HCT116 (cell line): ENCODE measurements at regions not wholly inside any gene's neighbourhood (a gene's known extent, or its start where the extent isn't known, plus 50 kb on each side); places are given as distances from the start of the nearest gene placed in this dataset.
"Not testable (repeated sequence)": the region's sequence is repeated elsewhere in the genome, so short reads cannot be mapped to it uniquely, and the experiment has no call there.

ENCODE experiments used
- ATAC-seq: fragments of 200-7000 bp; cut with Tn5 transposase; 2 replicates; pipeline ENCODE4 v1.9.1; 2020; ENCODE audit warnings: mild to moderate bottlenecking, moderate library complexity
- BruUV-seq: library from RNA; stranded (reverse); fragments of 400-500 nt; replicated peaks from 2 replicates; lab custom pipeline; 2021; lab: Mats Ljungman, UMichigan
- CTCF ChIA-PET: fragments of 300-600 bp; sonication (Branson Sonifier 250); formaldehyde crosslinking; loops from one replicate; lab custom pipeline; 2021; ENCODE audit warnings: antibody characterized with exemption; lab: Charles Lee
- POLR2A ChIA-PET: fragments of 300-600, 350-600 bp; sonication (Branson Sonifier 250); formaldehyde crosslinking; loops from one replicate; lab custom pipeline; 2021; ENCODE audit warnings: antibody characterized with exemption; lab: Charles Lee
- RAD21 ChIA-PET, 2 experiments: fragments of 300-600 bp; sonication (Branson Sonifier 250); formaldehyde crosslinking; loops; one replicate each; lab custom pipeline; 2023; ENCODE audit warnings: low total read pairs in 2 of 2; ENCODE audit not compliant: uncharacterized antibody in 2 of 2, unreplicated experiment in 2 of 2, low non-redundant PET in 1 of 2; lab: Charles Lee
- DNase-seq: peaks from one replicate; pipeline ENCODE4 v3.0.0-alpha.2; 2010; ENCODE audit warnings: low read depth, low spot score
- H2AFZ ChIP-seq: fragments of 200-600 bp; shearing (Covaris generic), sonication (generic); 2 replicates; pipeline ENCODE4 v1.6.1; 2017; ENCODE audit warnings: low read depth, mixed run types, mixed read lengths, antibody characterized with exemption, low read length; ENCODE audit not compliant: poor library complexity, severe bottlenecking
- H3K27ac ChIP-seq: 2 replicates; pipeline ENCODE4 v1.5.1; 2012; ENCODE audit warnings: low read depth, low read length
- H3K27me3 ChIP-seq: fragments of 200-600 bp; sonication (generic); 2 replicates; pipeline ENCODE4 v1.6.1; 2016; ENCODE audit warnings: mixed run types, low read length, mixed read lengths; ENCODE audit not compliant: insufficient read depth
- H3K36me3 ChIP-seq, 2 experiments: fragments of 200-500 bp in 1 of 2; fragments of 200-600 bp in 1 of 2; sonication (Bioruptor generic) in 1 of 2; sonication (generic) in 1 of 2; 2 replicates each; pipeline versions ENCODE4 v1.5.1 to v1.6.1; 2014 to 2016; ENCODE audit warnings: low read length in 2 of 2, inconsistent platforms in 1 of 2, mixed read lengths in 1 of 2, mixed run types in 1 of 2; ENCODE audit not compliant: insufficient read depth in 2 of 2, control insufficient read depth in 1 of 2
- H3K4me1 ChIP-seq, 2 experiments: fragments of 200-600 bp in 1 of 2; sonication (generic) in 1 of 2; 2 replicates each; pipeline versions ENCODE4 v1.5.1 to v1.6.1; 2012 to 2017; ENCODE audit warnings: low read length in 2 of 2, inconsistent platforms in 1 of 2, mild to moderate bottlenecking in 1 of 2, mixed read lengths in 1 of 2, mixed run types in 1 of 2, moderate library complexity in 1 of 2; ENCODE audit not compliant: insufficient read depth in 2 of 2, control insufficient read depth in 1 of 2
- H3K4me2 ChIP-seq: fragments of 200-600 bp; sonication (generic); 2 replicates; pipeline ENCODE4 v1.6.1; 2017; ENCODE audit warnings: mixed run types, low read length, mixed read lengths
- H3K4me3 ChIP-seq, 2 experiments: fragments of 200-600 bp in 1 of 2; sonication (generic) in 1 of 2; replicated peaks in 1 of 2; 2 replicates each; pipeline ENCODE4 v1.5.1; 2011 to 2016; ENCODE audit warnings: low read length in 2 of 2, control low read depth in 1 of 2, low read depth in 1 of 2, mild to moderate bottlenecking in 1 of 2, mixed read lengths in 1 of 2, mixed run types in 1 of 2
- H3K79me2 ChIP-seq: fragments of 200-600 bp; sonication (generic); 2 replicates; pipeline ENCODE4 v1.6.1; 2017; ENCODE audit warnings: mild to moderate bottlenecking, mixed run types, low read length, moderate library complexity, mixed read lengths; ENCODE audit not compliant: insufficient read depth
- H3K9ac ChIP-seq: fragments of 200-600 bp; sonication (generic); 2 replicates; pipeline ENCODE4 v1.6.1; 2016; ENCODE audit warnings: low read length, mixed read lengths
- H3K9me2 ChIP-seq: fragments of 200-600 bp; sonication (generic), shearing (Covaris generic); 2 replicates; pipeline ENCODE4 v1.6.1; 2017; ENCODE audit warnings: mixed run types, mild to moderate bottlenecking, moderate library complexity; ENCODE audit not compliant: insufficient read depth
- H3K9me3 ChIP-seq, 2 experiments: fragments of 200-500 bp in 1 of 2; fragments of 200-600 bp in 1 of 2; sonication (Bioruptor generic) in 1 of 2; sonication (generic) in 1 of 2; 2 replicates each; pipeline ENCODE4 v1.6.1; 2014 to 2017; ENCODE audit warnings: low read length in 2 of 2, mixed read lengths in 2 of 2, inconsistent platforms in 1 of 2, low read depth in 1 of 2, mild to moderate bottlenecking in 1 of 2, mixed run types in 1 of 2, moderate library complexity in 1 of 2; ENCODE audit not compliant: control insufficient read depth in 1 of 2, insufficient read depth in 1 of 2
- H4K20me1 ChIP-seq: fragments of 200-600 bp; sonication (generic), shearing (Covaris generic); 2 replicates; pipeline ENCODE4 v1.6.1; 2017; ENCODE audit warnings: mixed run types, mild to moderate bottlenecking, moderate library complexity; ENCODE audit not compliant: insufficient read depth
- CBX3 ChIP-seq: IDR thresholded peaks from 2 replicates; pipeline ENCODE4 v1.6.1; 2012; ENCODE audit warnings: low read depth
- EZH2 ChIP-seq: fragments of 200-600 bp; sonication (generic); IDR thresholded peaks from 2 replicates; pipeline ENCODE4 v1.6.1; 2017; ENCODE audit warnings: antibody characterized with exemption, mixed run types
- JUND ChIP-seq: IDR thresholded peaks from 2 replicates; pipeline ENCODE4 v1.6.1; 2012
- POLR2AphosphoS5 ChIP-seq: IDR thresholded peaks from 2 replicates; pipeline ENCODE4 v1.6.1; 2011; ENCODE audit warnings: mild to moderate bottlenecking, low read depth, low read length, moderate library complexity
- RAD21 ChIP-seq: IDR thresholded peaks from 2 replicates; pipeline ENCODE4 v1.6.1; 2012; ENCODE audit warnings: low read depth, mild to moderate bottlenecking
- intact Hi-C: fragments of 100-400 bp; cut with micrococcal nuclease; formaldehyde crosslinking; loops from 2 replicates; pipeline ENCODE4 v1.10.0; 2022
- TF ChIP-seq, protein P1 (sequence below): IDR thresholded peaks from 2 replicates; pipeline ENCODE4 v1.6.1; 2012
- TF ChIP-seq, protein P2 (sequence below): IDR thresholded peaks from 2 replicates; pipeline ENCODE4 v1.6.1; 2011; ENCODE audit warnings: mild to moderate bottlenecking, low read length, moderate library complexity; ENCODE audit not compliant: insufficient replicate concordance; ENCODE audit errors: extremely low read depth

DNA sequence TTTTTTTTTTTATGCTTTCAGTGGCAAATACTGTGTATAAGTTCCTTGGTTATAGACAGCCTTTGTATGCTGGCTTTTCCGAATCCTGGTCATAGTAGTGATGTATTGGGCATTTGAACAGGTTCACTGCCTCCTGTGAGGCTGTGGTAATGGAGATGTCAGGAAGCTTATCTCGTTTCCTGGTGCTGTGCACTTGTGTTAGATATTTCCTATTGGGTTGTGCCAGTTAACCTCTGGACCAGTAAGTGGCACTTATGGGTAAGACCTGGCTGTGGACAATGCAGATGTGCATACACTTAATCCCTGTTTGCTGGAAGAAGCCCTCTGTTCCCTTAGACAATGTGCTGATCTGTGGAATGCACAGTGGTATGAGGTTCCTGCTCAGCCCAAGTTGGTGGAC lies 135.4 kb upstream of the KITLG start:
- intact Hi-C loops: no loop called here
- Histone ChIP-seq H3K9me2 (no peaks in the 10 kb centered on the region), H3K4me1 (peaks cover 0 to 6% of the 10 kb centered on the region in 2 experiments; a peak in 1 of 4 replicates), H3K36me3 (no peaks in the 10 kb centered on the region), H3K79me2 (no peaks in the 10 kb centered on the region), H4K20me1 (no peaks in the 10 kb centered on the region), H3K9ac (no peak overlapping the region), H3K27ac (no peak overlapping the region), H3K27me3 (no peaks in the 10 kb centered on the region), H2AFZ (no peak overlapping the region), H3K4me3 (no peak overlapping the region), H3K9me3 (no peaks in the 10 kb centered on the region), H3K4me2 (no peak overlapping the region)
- POLR2A ChIA-PET: no interaction called here
- RAD21 ChIA-PET: interaction anchor here in 1 of 2 experiments (0.7 kb wide), 1 partner anchor 253 kb away, joined by 3 read pairs; no protein-coding TSS in a partner anchor
- ATAC-seq (no peak), DNase-seq (no peak)
- no TSS peak for BruUV-seq
- CTCF ChIA-PET: no interaction called here
- TF ChIP-seq, protein P1, sequence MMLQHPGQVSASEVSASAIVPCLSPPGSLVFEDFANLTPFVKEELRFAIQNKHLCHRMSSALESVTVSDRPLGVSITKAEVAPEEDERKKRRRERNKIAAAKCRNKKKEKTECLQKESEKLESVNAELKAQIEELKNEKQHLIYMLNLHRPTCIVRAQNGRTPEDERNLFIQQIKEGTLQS: no peak
- TF ChIP-seq RAD21 (no peak), CBX3 (no peak), JUND (no peak), EZH2 (no peak), POLR2AphosphoS5 (no peak)
- TF ChIP-seq, protein P2, sequence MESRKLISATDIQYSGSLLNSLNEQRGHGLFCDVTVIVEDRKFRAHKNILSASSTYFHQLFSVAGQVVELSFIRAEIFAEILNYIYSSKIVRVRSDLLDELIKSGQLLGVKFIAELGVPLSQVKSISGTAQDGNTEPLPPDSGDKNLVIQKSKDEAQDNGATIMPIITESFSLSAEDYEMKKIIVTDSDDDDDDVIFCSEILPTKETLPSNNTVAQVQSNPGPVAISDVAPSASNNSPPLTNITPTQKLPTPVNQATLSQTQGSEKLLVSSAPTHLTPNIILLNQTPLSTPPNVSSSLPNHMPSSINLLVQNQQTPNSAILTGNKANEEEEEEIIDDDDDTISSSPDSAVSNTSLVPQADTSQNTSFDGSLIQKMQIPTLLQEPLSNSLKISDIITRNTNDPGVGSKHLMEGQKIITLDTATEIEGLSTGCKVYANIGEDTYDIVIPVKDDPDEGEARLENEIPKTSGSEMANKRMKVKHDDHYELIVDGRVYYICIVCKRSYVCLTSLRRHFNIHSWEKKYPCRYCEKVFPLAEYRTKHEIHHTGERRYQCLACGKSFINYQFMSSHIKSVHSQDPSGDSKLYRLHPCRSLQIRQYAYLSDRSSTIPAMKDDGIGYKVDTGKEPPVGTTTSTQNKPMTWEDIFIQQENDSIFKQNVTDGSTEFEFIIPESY: no peak

DNA sequence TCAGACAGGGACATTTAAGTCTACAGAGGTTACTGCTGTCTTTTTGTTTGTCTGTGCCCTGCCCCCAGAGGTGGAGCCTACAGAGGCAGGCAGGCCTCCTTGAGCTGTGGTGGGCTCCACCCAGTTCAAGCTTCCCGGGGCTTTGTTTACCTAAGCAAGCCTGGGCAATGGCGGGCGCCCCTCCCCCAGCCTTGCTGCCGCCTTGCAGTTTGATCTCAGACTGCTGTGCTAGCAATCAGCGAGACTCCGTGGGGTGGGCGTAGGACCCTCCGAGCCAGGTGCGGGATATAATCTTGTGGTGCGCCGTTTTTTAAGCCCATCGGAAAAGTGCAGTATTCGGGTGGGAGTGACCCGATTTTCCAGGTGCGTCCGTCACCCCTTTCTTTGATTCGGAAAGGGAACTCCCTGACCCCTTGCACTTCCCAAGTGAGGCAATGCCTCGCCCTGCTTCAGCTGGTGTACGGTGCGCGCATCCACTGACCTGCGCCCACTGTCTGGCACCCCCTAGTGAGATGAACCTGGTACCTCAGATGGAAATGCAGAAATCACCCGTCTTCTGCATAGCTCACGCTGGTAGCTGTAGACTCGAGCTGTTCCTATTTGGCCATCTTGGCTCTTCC lies 134.1 kb upstream of the KITLG start:
- intact Hi-C loops, ATAC-seq, BruUV-seq, H3K79me2 ChIP-seq, H3K4me3 ChIP-seq, H3K9me3 ChIP-seq, H3K27ac ChIP-seq, H3K36me3 ChIP-seq, CTCF ChIA-PET, H3K9me2 ChIP-seq, POLR2A ChIA-PET, RAD21 ChIA-PET, H4K20me1 ChIP-seq, DNase-seq, H3K4me1 ChIP-seq, H3K9ac ChIP-seq, H3K4me2 ChIP-seq, H2AFZ ChIP-seq, H3K27me3 ChIP-seq: not testable (repeated sequence)
